HepG2 (cell line): ENCODE measurements at regions not wholly inside any gene's neighbourhood (a gene's known extent, or its start where the extent isn't known, plus 50 kb on each side); places are given as distances from the start of the nearest gene placed in this dataset.

Experiments
- ZNF615 ChIP-seq: sonication (generic); formaldehyde crosslinking; IDR thresholded peaks from 2 replicates; pipeline ENCODE4 v1.5.0; 2020; ENCODE audit warnings: mild to moderate bottlenecking, missing genetic modification reagents, borderline replicate concordance
- TF ChIP-seq, protein P1 (sequence below): sonication (generic); formaldehyde crosslinking; IDR thresholded peaks from 2 replicates; pipeline ENCODE4 v1.4.0; 2020; ENCODE audit warnings: missing genetic modification reagents

- TF ChIP-seq, protein P1, sequence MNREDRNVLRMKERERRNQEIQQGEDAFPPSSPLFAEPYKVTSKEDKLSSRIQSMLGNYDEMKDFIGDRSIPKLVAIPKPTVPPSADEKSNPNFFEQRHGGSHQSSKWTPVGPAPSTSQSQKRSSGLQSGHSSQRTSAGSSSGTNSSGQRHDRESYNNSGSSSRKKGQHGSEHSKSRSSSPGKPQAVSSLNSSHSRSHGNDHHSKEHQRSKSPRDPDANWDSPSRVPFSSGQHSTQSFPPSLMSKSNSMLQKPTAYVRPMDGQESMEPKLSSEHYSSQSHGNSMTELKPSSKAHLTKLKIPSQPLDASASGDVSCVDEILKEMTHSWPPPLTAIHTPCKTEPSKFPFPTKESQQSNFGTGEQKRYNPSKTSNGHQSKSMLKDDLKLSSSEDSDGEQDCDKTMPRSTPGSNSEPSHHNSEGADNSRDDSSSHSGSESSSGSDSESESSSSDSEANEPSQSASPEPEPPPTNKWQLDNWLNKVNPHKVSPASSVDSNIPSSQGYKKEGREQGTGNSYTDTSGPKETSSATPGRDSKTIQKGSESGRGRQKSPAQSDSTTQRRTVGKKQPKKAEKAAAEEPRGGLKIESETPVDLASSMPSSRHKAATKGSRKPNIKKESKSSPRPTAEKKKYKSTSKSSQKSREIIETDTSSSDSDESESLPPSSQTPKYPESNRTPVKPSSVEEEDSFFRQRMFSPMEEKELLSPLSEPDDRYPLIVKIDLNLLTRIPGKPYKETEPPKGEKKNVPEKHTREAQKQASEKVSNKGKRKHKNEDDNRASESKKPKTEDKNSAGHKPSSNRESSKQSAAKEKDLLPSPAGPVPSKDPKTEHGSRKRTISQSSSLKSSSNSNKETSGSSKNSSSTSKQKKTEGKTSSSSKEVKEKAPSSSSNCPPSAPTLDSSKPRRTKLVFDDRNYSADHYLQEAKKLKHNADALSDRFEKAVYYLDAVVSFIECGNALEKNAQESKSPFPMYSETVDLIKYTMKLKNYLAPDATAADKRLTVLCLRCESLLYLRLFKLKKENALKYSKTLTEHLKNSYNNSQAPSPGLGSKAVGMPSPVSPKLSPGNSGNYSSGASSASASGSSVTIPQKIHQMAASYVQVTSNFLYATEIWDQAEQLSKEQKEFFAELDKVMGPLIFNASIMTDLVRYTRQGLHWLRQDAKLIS (CRISPR knock-in tag): no peak
- no peak for TF ChIP-seq ZNF615 (CRISPR knock-in tag)
Measured at GRCh38 chr3:74331711-74332110, 282.7 kb downstream of the CNTN3 start.
